ENCODE measurements at regions not wholly inside any gene's neighbourhood (a gene's known extent, or its start where the extent isn't known, plus 50 kb on each side); places are given as distances from the start of the nearest gene placed in this dataset.

- Histone ChIP-seq H3K9me3 (no peaks in the 10 kb centered on the region), H3F3A (replicated peaks; ENCODE audit: insufficient read depth) (peaks cover 14% of the 10 kb centered on the region), H3K4me2 (no peak overlapping the region), H3K27me3 (ENCODE audit: insufficient read depth) (no peaks in the 10 kb centered on the region), H3K79me2 (ENCODE audit: insufficient read depth) (no peaks in the 10 kb centered on the region), H3K9me2 (no peaks in the 10 kb centered on the region), H2AFZ (ENCODE audit: low read depth) (peak overlapping the region; percentile 78), H3K36me3 (replicated peaks in 1 of 2; ENCODE audit: control insufficient read depth in 1 of 2, insufficient read depth in 2 of 2, low read length in 1 of 2) (no peaks in the 10 kb centered on the region), H3K4me1 (ENCODE audit: control insufficient read depth in 1 of 2, insufficient read depth in 2 of 2, low read depth in 1 of 2, low read length in 1 of 2) (peaks cover 12 to 16% of the 10 kb centered on the region in 2 experiments), H3K4me3 (ENCODE audit: low read depth in 2 of 2, low read length in 1 of 2) (no peak overlapping the region), H3K27ac (ENCODE audit: low read depth in 2 of 2, low read length in 1 of 2) (no peak overlapping the region), H3K9ac (no peak overlapping the region), H4K20me1 (ENCODE audit: insufficient read depth) (no peaks in the 10 kb centered on the region)
- ChIA-PET CTCF (interaction anchor here (1.3 kb wide), 1 partner anchor 15 kb away, joined by 3 read pairs; no protein-coding TSS in a partner anchor), POLR2A (no interaction called here)
- TF ChIP-seq SMC3 (IDR thresholded peaks at IDR 0.05; ENCODE audit: low read depth, low read length), result no peak
- no peak for TF ChIP-seq MEF2A (IDR thresholded peaks at IDR 0.05; ENCODE audit: borderline replicate concordance, low read depth)
- no peak for DNase-seq
- 25% methylated on average over 3 of the region's 3 CpGs for WGBS (ENCODE audit: low lambda C conversion rate)
Observed at GRCh38 chr11:97742717-97743116, 1278.0 kb upstream of the CNTN5 start.

DNA sequence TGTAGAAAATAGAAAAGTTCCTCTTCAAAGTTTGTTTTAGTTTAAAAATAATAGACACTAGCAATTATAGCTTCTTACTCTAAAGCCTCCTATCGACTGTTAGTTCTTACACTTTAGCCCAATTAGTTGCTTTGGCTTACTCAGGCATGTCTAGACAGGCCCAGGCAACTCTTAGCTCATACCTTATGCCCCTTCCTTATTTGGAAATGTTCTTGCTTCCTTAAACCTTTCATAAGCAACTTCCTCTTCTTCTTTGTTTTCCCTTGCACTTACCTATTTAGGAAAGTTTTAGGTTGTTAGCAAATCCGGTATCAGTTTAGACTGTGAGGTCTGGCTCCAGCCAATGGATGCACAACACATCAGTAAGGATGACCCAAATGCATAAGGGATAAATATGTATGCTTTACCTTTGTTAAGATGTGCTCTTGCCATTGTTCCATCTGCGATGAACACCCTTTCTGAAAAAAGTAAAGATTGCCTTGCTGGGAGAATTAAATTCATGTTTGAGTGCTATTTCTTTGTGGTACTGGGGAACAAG, 1277.5 kb upstream of the CNTN5 start:
- H3K9me2 ChIP-seq, result no peaks in the 10 kb centered on the region

More for the DNA sequence above, 1277.5 kb upstream of the CNTN5 start:
- Histone ChIP-seq H4K20me1 (ENCODE audit: insufficient read depth) (no peaks in the 10 kb centered on the region), H3K9ac (no peak overlapping the region), H3K4me3 (ENCODE audit: low read depth in 2 of 2, low read length in 1 of 2) (no peak overlapping the region), H3K79me2 (ENCODE audit: insufficient read depth) (no peaks in the 10 kb centered on the region), H3K27me3 (ENCODE audit: insufficient read depth) (no peaks in the 10 kb centered on the region), H3K4me1 (ENCODE audit: control insufficient read depth in 1 of 2, insufficient read depth in 2 of 2, low read depth in 1 of 2, low read length in 1 of 2) (peaks cover 12 to 16% of the 10 kb centered on the region in 2 experiments), H3K36me3 (replicated peaks in 1 of 2; ENCODE audit: control insufficient read depth in 1 of 2, insufficient read depth in 2 of 2, low read length in 1 of 2) (no peaks in the 10 kb centered on the region), H3K9me3 (no peaks in the 10 kb centered on the region), H3K4me2 (no peak overlapping the region), H2AFZ (ENCODE audit: low read depth) (peak overlapping the region; percentile 78), H3K27ac (ENCODE audit: low read depth in 2 of 2, low read length in 1 of 2) (no peak overlapping the region), H3F3A (replicated peaks; ENCODE audit: insufficient read depth) (peaks cover 14% of the 10 kb centered on the region)
- POLR2A ChIA-PET, result no interaction called here
- DNase-seq, result no peak
- 67% methylated on average over 3 of the region's 3 CpGs for WGBS (ENCODE audit: low lambda C conversion rate)
- TF ChIP-seq, protein P1, sequence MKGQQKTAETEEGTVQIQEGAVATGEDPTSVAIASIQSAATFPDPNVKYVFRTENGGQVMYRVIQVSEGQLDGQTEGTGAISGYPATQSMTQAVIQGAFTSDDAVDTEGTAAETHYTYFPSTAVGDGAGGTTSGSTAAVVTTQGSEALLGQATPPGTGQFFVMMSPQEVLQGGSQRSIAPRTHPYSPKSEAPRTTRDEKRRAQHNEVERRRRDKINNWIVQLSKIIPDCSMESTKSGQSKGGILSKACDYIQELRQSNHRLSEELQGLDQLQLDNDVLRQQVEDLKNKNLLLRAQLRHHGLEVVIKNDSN (IDR thresholded peaks at IDR 0.05; ENCODE audit: borderline replicate concordance, low read depth), result no peak
- TF ChIP-seq RCOR1 (IDR thresholded peaks at IDR 0.05; ENCODE audit: low read length) (no peak), CTCF (IDR thresholded peaks at IDR 0.05) (no peak), EP300 (IDR thresholded peaks at IDR 0.05; ENCODE audit: borderline replicate concordance in 1 of 2, low read depth in 1 of 2, low read length in 1 of 2) (no peak), TCF12 (IDR thresholded peaks at IDR 0.05) (no peak), SIN3A (IDR thresholded peaks at IDR 0.05; ENCODE audit: borderline replicate concordance, low read depth, low read length) (no peak), ELF1 (IDR thresholded peaks at IDR 0.05) (no peak), RAD21 (IDR thresholded peaks at IDR 0.05; ENCODE audit: low read length) (no peak), POLR2AphosphoS5 (IDR thresholded peaks at IDR 0.05; ENCODE audit: low read depth, low read length) (no peak), ZBTB33 (IDR thresholded peaks at IDR 0.05; ENCODE audit: borderline replicate concordance, low read depth) (no peak), MAX (IDR thresholded peaks at IDR 0.05; ENCODE audit: low read depth) (no peak)
- TF ChIP-seq, protein P2, sequence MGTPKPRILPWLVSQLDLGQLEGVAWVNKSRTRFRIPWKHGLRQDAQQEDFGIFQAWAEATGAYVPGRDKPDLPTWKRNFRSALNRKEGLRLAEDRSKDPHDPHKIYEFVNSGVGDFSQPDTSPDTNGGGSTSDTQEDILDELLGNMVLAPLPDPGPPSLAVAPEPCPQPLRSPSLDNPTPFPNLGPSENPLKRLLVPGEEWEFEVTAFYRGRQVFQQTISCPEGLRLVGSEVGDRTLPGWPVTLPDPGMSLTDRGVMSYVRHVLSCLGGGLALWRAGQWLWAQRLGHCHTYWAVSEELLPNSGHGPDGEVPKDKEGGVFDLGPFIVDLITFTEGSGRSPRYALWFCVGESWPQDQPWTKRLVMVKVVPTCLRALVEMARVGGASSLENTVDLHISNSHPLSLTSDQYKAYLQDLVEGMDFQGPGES (IDR thresholded peaks at IDR 0.05; ENCODE audit: low read depth, low read length), result no peak
- CTCF ChIA-PET, result interaction anchor here (1.3 kb wide), 1 partner anchor 14 kb away, joined by 3 read pairs; no protein-coding TSS in a partner anchor

All from SK-N-SH (cell line).